Neural progenitor cell (in vitro differentiated cells): ENCODE measurements at regions not wholly inside any gene's neighbourhood (a gene's known extent, or its start where the extent isn't known, plus 50 kb on each side); places are given as distances from the start of the nearest gene placed in this dataset.

Experiments used
- EZH2 ChIP-seq: fragments of 200-600 bp; sonication (generic); IDR thresholded peaks from 2 replicates; pipeline ENCODE4 v1.6.1; 2017; ENCODE audit warnings: antibody characterized with exemption, mild to moderate bottlenecking, moderate library complexity
- EZH2phosphoT487 ChIP-seq: fragments of 200-600 bp; sonication (generic); IDR thresholded peaks from 2 replicates; pipeline ENCODE4 v1.6.1; 2017; ENCODE audit warnings: antibody characterized with exemption
- TF ChIP-seq, protein P1 (sequence below): fragments of 200-600 bp; sonication (generic); IDR thresholded peaks from 2 replicates; pipeline ENCODE4 v1.5.1; 2017; ENCODE audit warnings: antibody characterized with exemption, mild to moderate bottlenecking

DNA sequence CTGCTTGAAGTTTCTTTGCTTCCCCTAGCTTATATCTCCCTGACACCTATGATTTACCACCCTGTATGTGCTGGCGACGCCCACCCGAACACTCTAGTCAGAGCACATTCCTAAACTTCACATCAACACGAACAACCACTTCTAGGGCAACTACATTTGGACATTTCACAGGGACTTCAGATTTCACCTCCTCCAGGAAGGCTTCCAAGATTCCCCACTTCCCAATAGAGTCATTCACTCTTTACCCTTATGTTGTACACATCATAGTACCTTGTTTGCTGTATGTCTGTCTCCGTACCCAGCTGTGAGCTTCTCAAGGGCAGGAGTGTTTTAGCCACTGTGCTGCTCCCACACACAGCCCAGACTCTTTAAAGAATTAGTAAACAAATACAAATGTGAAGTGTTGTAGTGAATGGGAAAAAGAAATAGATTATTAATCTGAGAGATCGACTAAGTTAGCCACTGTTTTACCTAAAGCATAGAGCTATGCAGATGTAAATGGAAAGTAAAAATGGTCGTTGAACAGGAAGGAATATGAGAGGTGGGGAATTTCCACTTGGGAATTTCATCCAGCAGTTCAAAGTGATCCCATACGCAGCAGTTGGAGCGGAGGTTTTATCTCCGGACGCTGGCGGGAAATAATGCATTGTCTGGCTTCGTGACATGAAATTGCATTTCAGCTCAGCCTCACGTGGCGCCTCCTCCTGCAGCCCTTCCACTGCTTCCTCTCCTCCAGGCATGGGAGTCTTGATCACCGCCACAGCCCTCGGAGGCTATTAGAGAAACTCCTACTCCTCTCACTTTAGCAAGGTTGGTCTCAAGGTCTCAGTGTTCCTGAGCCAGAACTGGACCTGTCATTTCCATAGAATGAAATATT is 233.4 kb upstream of the COPS8 start:
- TF ChIP-seq, protein P1, sequence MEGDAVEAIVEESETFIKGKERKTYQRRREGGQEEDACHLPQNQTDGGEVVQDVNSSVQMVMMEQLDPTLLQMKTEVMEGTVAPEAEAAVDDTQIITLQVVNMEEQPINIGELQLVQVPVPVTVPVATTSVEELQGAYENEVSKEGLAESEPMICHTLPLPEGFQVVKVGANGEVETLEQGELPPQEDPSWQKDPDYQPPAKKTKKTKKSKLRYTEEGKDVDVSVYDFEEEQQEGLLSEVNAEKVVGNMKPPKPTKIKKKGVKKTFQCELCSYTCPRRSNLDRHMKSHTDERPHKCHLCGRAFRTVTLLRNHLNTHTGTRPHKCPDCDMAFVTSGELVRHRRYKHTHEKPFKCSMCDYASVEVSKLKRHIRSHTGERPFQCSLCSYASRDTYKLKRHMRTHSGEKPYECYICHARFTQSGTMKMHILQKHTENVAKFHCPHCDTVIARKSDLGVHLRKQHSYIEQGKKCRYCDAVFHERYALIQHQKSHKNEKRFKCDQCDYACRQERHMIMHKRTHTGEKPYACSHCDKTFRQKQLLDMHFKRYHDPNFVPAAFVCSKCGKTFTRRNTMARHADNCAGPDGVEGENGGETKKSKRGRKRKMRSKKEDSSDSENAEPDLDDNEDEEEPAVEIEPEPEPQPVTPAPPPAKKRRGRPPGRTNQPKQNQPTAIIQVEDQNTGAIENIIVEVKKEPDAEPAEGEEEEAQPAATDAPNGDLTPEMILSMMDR: no peak
- no peak for TF ChIP-seq EZH2
- TF ChIP-seq EZH2phosphoT487: no peak
